HEK293 (cell line): ENCODE measurements at regions not wholly inside any gene's neighbourhood (a gene's known extent, or its start where the extent isn't known, plus 50 kb on each side); places are given as distances from the start of the nearest gene placed in this dataset.

ENCODE experiments used
- CTCF ChIA-PET: fragments of 350-600 bp; formaldehyde crosslinking; extraction: SDS; loops from one replicate; lab custom pipeline; 2021; ENCODE audit warnings: antibody characterized with exemption; lab: Yijun Ruan, JAX
- POLR2A ChIA-PET: fragments of 300-600 bp; formaldehyde crosslinking; extraction: SDS; loops from one replicate; lab custom pipeline; 2020; ENCODE audit warnings: antibody characterized with exemption, inconsistent platforms; lab: Yijun Ruan, JAX
- H3K27ac ChIP-seq: fragments of 200-500 bp; sonication (Bioruptor generic); 2 replicates; pipeline ENCODE4 v1.5.1; 2014; ENCODE audit warnings: low read depth, low read length, control low read depth, inconsistent platforms; ENCODE audit errors: extremely low read depth
- H3K36me3 ChIP-seq, 2 experiments: fragments of 200-500 bp in 1 of 2; sonication (Bioruptor generic) in 1 of 2; 1 replicate in 1 of 2; 2 replicates in 1 of 2; pipeline ENCODE4 v1.5.1; 2014 to 2017; ENCODE audit warnings: inconsistent platforms in 2 of 2, low read length in 2 of 2; ENCODE audit not compliant: control insufficient read depth in 2 of 2, insufficient read depth in 1 of 2
- H3K4me1 ChIP-seq: fragments of 200-500 bp; sonication (Bioruptor generic); 2 replicates; pipeline ENCODE4 v1.5.1; 2014; ENCODE audit warnings: mild to moderate bottlenecking, low read length, inconsistent platforms; ENCODE audit not compliant: control insufficient read depth, insufficient read depth
- H3K4me3 ChIP-seq: 2 replicates; pipeline ENCODE4 v1.5.1; 2011; ENCODE audit warnings: low read depth, mild to moderate bottlenecking, control low read depth, low read length, moderate library complexity
- H3K9me3 ChIP-seq: fragments of 200-500 bp; sonication (Bioruptor generic); 2 replicates; pipeline ENCODE4 v1.5.1; 2014; ENCODE audit warnings: low read depth, low read length, inconsistent platforms; ENCODE audit not compliant: control insufficient read depth, insufficient read depth
- HOXC10 ChIP-seq: sonication (generic); formaldehyde crosslinking; IDR thresholded peaks from 2 replicates; pipeline ENCODE4 v1.8.1; 2023; ENCODE audit warnings: mild to moderate bottlenecking, missing genetic modification reagents
- KLF8 ChIP-seq: fragments of 450-650 bp; formaldehyde crosslinking; IDR thresholded peaks from 2 replicates; pipeline ENCODE4 v1.5.1; 2016; ENCODE audit warnings: missing biosample characterization, missing genetic modification characterization
- OSR2 ChIP-seq: fragments of 450-650 bp; formaldehyde crosslinking; IDR thresholded peaks from 2 replicates; pipeline ENCODE4 v1.5.1; 2016; ENCODE audit warnings: missing biosample characterization, missing genetic modification characterization
- PRDM6 ChIP-seq: fragments of 450-650 bp; formaldehyde crosslinking; IDR thresholded peaks from 2 replicates; pipeline ENCODE4 v1.5.1; 2017; ENCODE audit warnings: missing biosample characterization, missing genetic modification characterization
- WT1 ChIP-seq: fragments of 450-650 bp; formaldehyde crosslinking; IDR thresholded peaks from 2 replicates; pipeline ENCODE4 v1.5.1; 2016; ENCODE audit warnings: missing biosample characterization, missing genetic modification characterization
- ZEB2 ChIP-seq: fragments of 450-650 bp; formaldehyde crosslinking; IDR thresholded peaks from 2 replicates; pipeline ENCODE4 v1.5.1; 2016; ENCODE audit warnings: missing biosample characterization, missing genetic modification characterization
- ZFP37 ChIP-seq: fragments of 450-650 bp; formaldehyde crosslinking; IDR thresholded peaks from 2 replicates; pipeline ENCODE4 v1.5.1; 2016; ENCODE audit warnings: missing biosample characterization, missing genetic modification characterization
- ZNF184 ChIP-seq: fragments of 450-650 bp; IDR thresholded peaks from 2 replicates; pipeline ENCODE4 v1.5.1; 2018; ENCODE audit warnings: missing biosample characterization, mild to moderate bottlenecking, missing genetic modification characterization
- ZNF202 ChIP-seq: fragments of 450-650 bp; formaldehyde crosslinking; IDR thresholded peaks from 2 replicates; pipeline ENCODE4 v1.5.1; 2016; ENCODE audit warnings: missing biosample characterization, missing genetic modification characterization, borderline replicate concordance
- ZNF223 ChIP-seq: fragments of 450-650 bp; formaldehyde crosslinking; IDR thresholded peaks from 2 replicates; pipeline ENCODE4 v1.5.1; 2016; ENCODE audit warnings: missing biosample characterization, missing genetic modification characterization
- ZNF23 ChIP-seq: fragments of 450-650 bp; formaldehyde crosslinking; IDR thresholded peaks from 2 replicates; pipeline ENCODE4 v1.5.1; 2016; ENCODE audit warnings: missing biosample characterization, missing genetic modification characterization, borderline replicate concordance
- ZNF311 ChIP-seq: fragments of 450-650 bp; formaldehyde crosslinking; IDR thresholded peaks from 2 replicates; pipeline ENCODE4 v1.5.1; 2017; ENCODE audit warnings: missing biosample characterization, missing genetic modification characterization, borderline replicate concordance
- ZNF391 ChIP-seq: fragments of 450-650 bp; formaldehyde crosslinking; IDR thresholded peaks from 2 replicates; pipeline ENCODE4 v1.5.1; 2016; ENCODE audit warnings: low read depth, missing biosample characterization, missing genetic modification characterization, borderline replicate concordance
- ZNF514 ChIP-seq: fragments of 450-650 bp; formaldehyde crosslinking; IDR thresholded peaks from 2 replicates; pipeline ENCODE4 v1.5.1; 2016; ENCODE audit warnings: missing biosample characterization, missing genetic modification characterization
- ZNF548 ChIP-seq: fragments of 450-650 bp; formaldehyde crosslinking; IDR thresholded peaks from 2 replicates; pipeline ENCODE4 v1.5.1; 2016; ENCODE audit warnings: missing biosample characterization, missing genetic modification characterization
- ZNF558 ChIP-seq: fragments of 450-650 bp; formaldehyde crosslinking; IDR thresholded peaks from 2 replicates; pipeline ENCODE4 v1.5.1; 2016; ENCODE audit warnings: missing biosample characterization, missing genetic modification characterization
- ZNF600 ChIP-seq: fragments of 450-650 bp; formaldehyde crosslinking; IDR thresholded peaks from 2 replicates; pipeline ENCODE4 v1.5.1; 2016; ENCODE audit warnings: missing biosample characterization, missing genetic modification characterization
- ZNF623 ChIP-seq: fragments of 450-650 bp; formaldehyde crosslinking; IDR thresholded peaks from 2 replicates; pipeline ENCODE4 v1.5.1; 2016; ENCODE audit warnings: missing biosample characterization, missing genetic modification characterization
- ZNF677 ChIP-seq: fragments of 450-650 bp; IDR thresholded peaks from 2 replicates; pipeline ENCODE4 v1.5.0; 2018; ENCODE audit warnings: missing biosample characterization, mild to moderate bottlenecking, missing genetic modification characterization, moderate library complexity
- ZNF776 ChIP-seq: fragments of 450-650 bp; formaldehyde crosslinking; IDR thresholded peaks from 2 replicates; pipeline ENCODE4 v1.5.0; 2017; ENCODE audit warnings: missing biosample characterization, missing genetic modification characterization, borderline replicate concordance
- ZNF843 ChIP-seq: fragments of 450-650 bp; formaldehyde crosslinking; IDR thresholded peaks from 2 replicates; pipeline ENCODE4 v1.5.1; 2016; ENCODE audit warnings: missing biosample characterization, missing genetic modification characterization
- ZXDB ChIP-seq: fragments of 450-650 bp; formaldehyde crosslinking; IDR thresholded peaks from 2 replicates; pipeline ENCODE4 v1.5.1; 2016; ENCODE audit warnings: missing biosample characterization, missing genetic modification characterization
- TF ChIP-seq, protein P1 (sequence below): fragments of 450-650 bp; formaldehyde crosslinking; IDR thresholded peaks from 2 replicates; pipeline ENCODE4 v1.5.0; 2017; ENCODE audit warnings: missing biosample characterization, missing genetic modification characterization, borderline replicate concordance
- TF ChIP-seq, protein P2 (sequence below): fragments of 450-650 bp; formaldehyde crosslinking; IDR thresholded peaks from 2 replicates; pipeline ENCODE4 v1.5.1; 2016; ENCODE audit warnings: missing biosample characterization, missing genetic modification characterization, borderline replicate concordance
- TF ChIP-seq, protein P3 (sequence below): fragments of 450-650 bp; formaldehyde crosslinking; IDR thresholded peaks from 2 replicates; pipeline ENCODE4; 2016; ENCODE audit warnings: missing biosample characterization, missing genetic modification characterization

DNA sequence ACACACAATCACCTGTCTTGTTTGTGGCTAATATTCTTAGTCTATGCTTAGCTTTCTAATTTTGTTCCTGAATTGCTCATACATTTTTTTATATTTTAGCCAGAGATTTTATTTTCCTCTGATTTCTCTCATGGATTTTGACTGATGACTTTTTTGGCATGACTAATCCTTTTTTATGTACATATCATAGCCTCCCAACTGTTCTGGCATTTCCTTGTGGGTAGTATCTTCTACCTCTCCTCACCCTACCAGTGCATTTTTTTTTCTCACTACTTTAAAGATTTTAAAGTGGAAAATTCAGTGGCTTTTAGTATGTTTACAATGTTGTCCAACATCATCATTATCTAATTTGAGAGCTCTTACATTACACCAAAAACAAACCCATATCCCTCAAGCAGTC is 84.4 kb upstream of the TENM4 start (continued):
- TF ChIP-seq ZNF548 (tag by site-specific recombination) (no peak), ZNF843 (tag by site-specific recombination) (no peak), WT1 (peak; percentile 66), ZNF600 (tag by site-specific recombination) (0 out of 2 replicates have a peak, but pooled peaks have one; percentile 35), ZNF677 (no peak), ZNF391 (tag by site-specific recombination) (no peak), OSR2 (tag by site-specific recombination) (peak; percentile 23; the same call in 1 of the 2 replicates), ZEB2 (tag by site-specific recombination) (0 out of 2 replicates have a peak, but pooled peaks have one; percentile 35), PRDM6 (0 out of 2 replicates have a peak, but pooled peaks have one; percentile 20)
- TF ChIP-seq, protein P1, sequence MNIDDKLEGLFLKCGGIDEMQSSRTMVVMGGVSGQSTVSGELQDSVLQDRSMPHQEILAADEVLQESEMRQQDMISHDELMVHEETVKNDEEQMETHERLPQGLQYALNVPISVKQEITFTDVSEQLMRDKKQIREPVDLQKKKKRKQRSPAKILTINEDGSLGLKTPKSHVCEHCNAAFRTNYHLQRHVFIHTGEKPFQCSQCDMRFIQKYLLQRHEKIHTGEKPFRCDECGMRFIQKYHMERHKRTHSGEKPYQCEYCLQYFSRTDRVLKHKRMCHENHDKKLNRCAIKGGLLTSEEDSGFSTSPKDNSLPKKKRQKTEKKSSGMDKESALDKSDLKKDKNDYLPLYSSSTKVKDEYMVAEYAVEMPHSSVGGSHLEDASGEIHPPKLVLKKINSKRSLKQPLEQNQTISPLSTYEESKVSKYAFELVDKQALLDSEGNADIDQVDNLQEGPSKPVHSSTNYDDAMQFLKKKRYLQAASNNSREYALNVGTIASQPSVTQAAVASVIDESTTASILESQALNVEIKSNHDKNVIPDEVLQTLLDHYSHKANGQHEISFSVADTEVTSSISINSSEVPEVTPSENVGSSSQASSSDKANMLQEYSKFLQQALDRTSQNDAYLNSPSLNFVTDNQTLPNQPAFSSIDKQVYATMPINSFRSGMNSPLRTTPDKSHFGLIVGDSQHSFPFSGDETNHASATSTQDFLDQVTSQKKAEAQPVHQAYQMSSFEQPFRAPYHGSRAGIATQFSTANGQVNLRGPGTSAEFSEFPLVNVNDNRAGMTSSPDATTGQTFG (tag by site-specific recombination): no peak

GRCh38 chr11:79522626-79523025 is 81.8 kb upstream of the TENM4 start:
- H3K4me1 ChIP-seq: no peaks in the 10 kb centered on the region
- no peak for TF ChIP-seq ZNF23 (tag by site-specific recombination)
- no peak for TF ChIP-seq ZNF514 (tag by site-specific recombination)
- TF ChIP-seq HOXC10: no peak
- TF ChIP-seq ZXDB: no peak
- no peak for TF ChIP-seq ZNF184 (tag by site-specific recombination)
- TF ChIP-seq ZNF558 (tag by site-specific recombination): no peak
- TF ChIP-seq, all 188 proteins: peak for 0
- Histone ChIP-seq H3K36me3 (no peaks in the 10 kb centered on the region), H3K4me3 (no peak overlapping the region), H3K9me3 (no peaks in the 10 kb centered on the region), H3K27ac (no peak overlapping the region)
- CTCF ChIA-PET: interaction anchor here (0.7 kb wide), 1 partner anchor 15 kb away, joined by 7 read pairs; no protein-coding TSS in a partner anchor
- POLR2A ChIA-PET: no interaction called here

DNA sequence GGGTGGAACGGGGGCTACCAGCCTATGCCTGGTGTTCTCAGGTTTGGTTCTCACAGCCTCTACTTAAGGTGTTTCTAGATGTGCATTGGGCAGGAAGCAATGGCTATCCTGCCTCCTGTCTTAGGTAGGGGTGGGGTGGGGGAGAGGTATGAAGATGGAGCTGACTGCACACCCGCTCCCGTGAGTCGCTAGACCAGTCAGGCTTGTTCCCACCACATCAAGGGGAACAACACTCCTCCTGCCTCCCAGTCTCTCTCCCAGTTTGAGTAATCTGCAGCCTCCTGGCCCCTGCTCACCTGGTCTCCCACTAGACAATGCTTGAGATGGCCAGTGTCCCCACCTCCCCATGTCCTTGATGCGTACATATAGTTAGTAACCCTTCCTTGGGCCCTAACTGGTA is 79.3 kb upstream of the TENM4 start:
- TF ChIP-seq ZNF776 (no peak), ZNF623 (tag by site-specific recombination) (no peak), ZNF311 (tag by site-specific recombination) (no peak), HOXC10 (no peak), ZNF202 (no peak), ZFP37 (no peak), ZNF223 (tag by site-specific recombination) (no peak), KLF8 (no peak)
- TF ChIP-seq, protein P2, sequence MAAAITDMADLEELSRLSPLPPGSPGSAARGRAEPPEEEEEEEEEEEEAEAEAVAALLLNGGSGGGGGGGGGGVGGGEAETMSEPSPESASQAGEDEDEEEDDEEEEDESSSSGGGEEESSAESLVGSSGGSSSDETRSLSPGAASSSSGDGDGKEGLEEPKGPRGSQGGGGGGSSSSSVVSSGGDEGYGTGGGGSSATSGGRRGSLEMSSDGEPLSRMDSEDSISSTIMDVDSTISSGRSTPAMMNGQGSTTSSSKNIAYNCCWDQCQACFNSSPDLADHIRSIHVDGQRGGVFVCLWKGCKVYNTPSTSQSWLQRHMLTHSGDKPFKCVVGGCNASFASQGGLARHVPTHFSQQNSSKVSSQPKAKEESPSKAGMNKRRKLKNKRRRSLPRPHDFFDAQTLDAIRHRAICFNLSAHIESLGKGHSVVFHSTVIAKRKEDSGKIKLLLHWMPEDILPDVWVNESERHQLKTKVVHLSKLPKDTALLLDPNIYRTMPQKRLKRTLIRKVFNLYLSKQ (tag by site-specific recombination): no peak
- TF ChIP-seq, protein P3, sequence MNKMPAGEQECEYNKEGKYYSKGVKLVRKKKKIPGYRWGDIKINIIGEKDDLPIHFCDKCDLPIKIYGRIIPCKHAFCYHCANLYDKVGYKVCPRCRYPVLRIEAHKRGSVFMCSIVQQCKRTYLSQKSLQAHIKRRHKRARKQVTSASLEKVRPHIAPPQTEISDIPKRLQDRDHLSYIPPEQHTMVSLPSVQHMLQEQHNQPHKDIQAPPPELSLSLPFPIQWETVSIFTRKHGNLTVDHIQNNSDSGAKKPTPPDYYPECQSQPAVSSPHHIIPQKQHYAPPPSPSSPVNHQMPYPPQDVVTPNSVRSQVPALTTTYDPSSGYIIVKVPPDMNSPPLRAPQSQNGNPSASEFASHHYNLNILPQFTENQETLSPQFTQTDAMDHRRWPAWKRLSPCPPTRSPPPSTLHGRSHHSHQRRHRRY (tag by site-specific recombination): no peak
- H3K27ac ChIP-seq: no peak overlapping the region
- H3K9me3 ChIP-seq: no peaks in the 10 kb centered on the region
- no peaks in the 10 kb centered on the region for H3K36me3 ChIP-seq
- POLR2A ChIA-PET: no interaction called here
- CTCF ChIA-PET: no interaction called here
- H3K4me3 ChIP-seq: no peak overlapping the region
- H3K4me1 ChIP-seq: no peaks in the 10 kb centered on the region
